HG03457 (cell line): ENCODE measurements at regions not wholly inside any gene's neighbourhood (a gene's known extent, or its start where the extent isn't known, plus 50 kb on each side); places are given as distances from the start of the nearest gene placed in this dataset.
"Not testable (repeated sequence)": the region's sequence is repeated elsewhere in the genome, so short reads cannot be mapped to it uniquely, and the experiment has no call there.

Experiments used
- ATAC-seq: cut with Tn5 transposase; IDR thresholded peaks from one replicate; pipeline ENCODE4 v1.9.1; 2021; ENCODE audit warnings: moderate number of reproducible peaks; ENCODE audit not compliant: unreplicated experiment

- ATAC-seq: no peak
Observed at GRCh38 chr4:44988011-44988410, 261.7 kb upstream of the GNPDA2 start.

- ATAC-seq: no peak
Observed at GRCh38 chr4:44985938-44986337, 259.6 kb upstream of the GNPDA2 start.

GRCh38 chr4:44985152-44985551, 258.8 kb upstream of the GNPDA2 start:
- no peak for ATAC-seq

GRCh38 chr4:44984083-44984482, 257.7 kb upstream of the GNPDA2 start:
- no peak for ATAC-seq

- no peak for ATAC-seq
Observed at GRCh38 chr4:44983083-44983482, 256.7 kb upstream of the GNPDA2 start.

GRCh38 chr4:44978020-44978419, 251.7 kb upstream of the GNPDA2 start:
- ATAC-seq: no peak

- ATAC-seq: no peak
Observed at GRCh38 chr4:44965435-44966095, 239.2 kb upstream of the GNPDA2 start.

GRCh38 chr4:44964086-44964485, 237.7 kb upstream of the GNPDA2 start:
- not testable (repeated sequence) for ATAC-seq

- no peak for ATAC-seq
Observed at GRCh38 chr4:44961001-44961755, 234.8 kb upstream of the GNPDA2 start.

- ATAC-seq: no peak
Observed at GRCh38 chr4:44931720-44932119, 205.4 kb upstream of the GNPDA2 start.

- no peak for ATAC-seq
Observed at GRCh38 chr4:44928785-44929184, 202.4 kb upstream of the GNPDA2 start.

GRCh38 chr4:44927399-44928380, 201.3 kb upstream of the GNPDA2 start:
- no peak for ATAC-seq

GRCh38 chr4:44916411-44916810, 190.1 kb upstream of the GNPDA2 start:
- no peak for ATAC-seq

GRCh38 chr4:44914748-44915147, 188.4 kb upstream of the GNPDA2 start:
- ATAC-seq: no peak

GRCh38 chr4:44914223-44914622, 187.9 kb upstream of the GNPDA2 start:
- no peak for ATAC-seq

- no peak for ATAC-seq
Observed at GRCh38 chr4:44912980-44913379, 186.6 kb upstream of the GNPDA2 start.

- no peak for ATAC-seq
Observed at GRCh38 chr4:44908565-44908964, 182.2 kb upstream of the GNPDA2 start.

GRCh38 chr4:44872246-44872645, 145.9 kb upstream of the GNPDA2 start:
- no peak for ATAC-seq

GRCh38 chr4:44871133-44871532, 144.8 kb upstream of the GNPDA2 start:
- ATAC-seq: no peak

- ATAC-seq: no peak
Observed at GRCh38 chr4:44869985-44870384, 143.6 kb upstream of the GNPDA2 start.

- ATAC-seq: no peak
Observed at GRCh38 chr4:44869222-44869882, 143.0 kb upstream of the GNPDA2 start.
